HepG2 (cell line): ENCODE measurements at regions not wholly inside any gene's neighbourhood (a gene's known extent, or its start where the extent isn't known, plus 50 kb on each side); places are given as distances from the start of the nearest gene placed in this dataset.
A peak's percentile ranks its signal among the peaks of the same experiment; 100 is the strongest.

Experiments used
- AHR ChIP-seq: IDR thresholded peaks from 2 replicates; pipeline ENCODE4 v1.6.1; 2018; ENCODE audit warnings: missing genetic modification reagents, missing compliant biosample characterization
- GZF1 ChIP-seq: sonication (generic); formaldehyde crosslinking; IDR thresholded peaks from 2 replicates; pipeline ENCODE4 v1.5.1; 2020; ENCODE audit warnings: mild to moderate bottlenecking, missing genetic modification reagents
- LCORL ChIP-seq, 2 experiments: fragments of 450-650 bp in 1 of 2; sonication (generic) in 1 of 2; formaldehyde crosslinking in 1 of 2; IDR thresholded peaks; 2 replicates each; pipeline versions ENCODE4 v1.5.0 to v1.6.1; 2017 to 2020; ENCODE audit warnings: antibody characterized with exemption in 1 of 2, missing genetic modification reagents in 1 of 2
- MIER2 ChIP-seq: IDR thresholded peaks from 2 replicates; pipeline ENCODE4 v1.6.1; 2016; ENCODE audit warnings: missing biosample characterization, missing genetic modification reagents
- MTA1 ChIP-seq: sonication (generic); formaldehyde crosslinking; IDR thresholded peaks from 2 replicates; pipeline ENCODE4 v1.4.0; 2020; ENCODE audit warnings: missing genetic modification reagents, mild to moderate bottlenecking, borderline replicate concordance
- PHB2 ChIP-seq: fragments of 450-650 bp; IDR thresholded peaks from 2 replicates; pipeline ENCODE4 v1.6.1; 2018; ENCODE audit not compliant: partially characterized antibody
- RARA ChIP-seq: IDR thresholded peaks from 2 replicates; pipeline ENCODE4 v1.6.1; 2016; ENCODE audit warnings: missing genetic modification reagents, missing compliant biosample characterization
- RCOR2 ChIP-seq: IDR thresholded peaks from 2 replicates; pipeline ENCODE4 v1.6.1; 2016; ENCODE audit warnings: missing biosample characterization, missing genetic modification reagents
- ZFP1 ChIP-seq: IDR thresholded peaks from 2 replicates; pipeline ENCODE4 v1.6.1; 2016
- ZNF570 ChIP-seq: sonication (generic); formaldehyde crosslinking; IDR thresholded peaks from 2 replicates; pipeline ENCODE4 v1.4.0; 2020; ENCODE audit warnings: mild to moderate bottlenecking, missing genetic modification reagents, borderline replicate concordance
- ZNF589 ChIP-seq: sonication (generic); formaldehyde crosslinking; conservative IDR thresholded peaks from 2 replicates; pipeline ENCODE4 v1.8.0; 2022; ENCODE audit warnings: mild to moderate bottlenecking, moderate library complexity, missing genetic modification reagents
- ZNF598 ChIP-seq: sonication (generic); formaldehyde crosslinking; IDR thresholded peaks from 2 replicates; pipeline ENCODE4 v1.5.1; 2020; ENCODE audit warnings: mild to moderate bottlenecking, missing genetic modification reagents, borderline replicate concordance
- ZNF850 ChIP-seq: sonication (generic); formaldehyde crosslinking; conservative IDR thresholded peaks from 2 replicates; pipeline ENCODE4 v1.9.0; 2021; ENCODE audit warnings: mild to moderate bottlenecking, missing genetic modification reagents
- TF ChIP-seq, protein P1 (sequence below): sonication (generic); formaldehyde crosslinking; IDR thresholded peaks from 2 replicates; pipeline ENCODE4 v1.5.0; 2020; ENCODE audit warnings: mild to moderate bottlenecking, missing genetic modification reagents, borderline replicate concordance
- TF ChIP-seq, protein P2 (sequence below): sonication (generic); formaldehyde crosslinking; IDR thresholded peaks from 2 replicates; pipeline ENCODE4 v1.4.0; 2020; ENCODE audit warnings: missing genetic modification reagents, low read depth, mild to moderate bottlenecking, borderline replicate concordance
- TF ChIP-seq, protein P3 (sequence below): IDR thresholded peaks from 2 replicates; pipeline ENCODE4 v1.6.1; 2016; ENCODE audit warnings: low read depth
- TF ChIP-seq, protein P4 (sequence below): sonication (generic); formaldehyde crosslinking; IDR thresholded peaks from 2 replicates; pipeline ENCODE4 v1.4.0; 2020; ENCODE audit warnings: mild to moderate bottlenecking, missing genetic modification reagents

DNA sequence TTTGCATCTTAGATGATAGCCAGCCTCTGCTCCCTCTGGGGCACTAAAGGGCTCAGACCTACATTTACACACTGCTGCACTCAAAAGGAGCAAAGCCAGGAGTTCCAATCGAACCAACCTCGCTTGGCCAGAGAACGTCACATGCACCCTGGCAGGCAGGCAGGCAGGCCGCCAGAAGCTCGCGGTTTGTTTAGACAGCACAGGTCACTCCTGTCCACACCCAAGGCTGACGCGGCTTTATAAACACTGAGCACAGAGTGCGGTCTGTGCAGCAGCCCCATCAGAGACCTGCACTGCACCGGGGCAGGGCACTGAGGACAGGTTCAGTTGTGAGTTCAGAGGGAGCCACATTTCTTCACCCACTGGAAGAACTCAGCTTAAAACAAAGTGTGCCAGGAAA, 143.9 kb downstream of the BCOR start (continued):
- TF ChIP-seq, protein P1, sequence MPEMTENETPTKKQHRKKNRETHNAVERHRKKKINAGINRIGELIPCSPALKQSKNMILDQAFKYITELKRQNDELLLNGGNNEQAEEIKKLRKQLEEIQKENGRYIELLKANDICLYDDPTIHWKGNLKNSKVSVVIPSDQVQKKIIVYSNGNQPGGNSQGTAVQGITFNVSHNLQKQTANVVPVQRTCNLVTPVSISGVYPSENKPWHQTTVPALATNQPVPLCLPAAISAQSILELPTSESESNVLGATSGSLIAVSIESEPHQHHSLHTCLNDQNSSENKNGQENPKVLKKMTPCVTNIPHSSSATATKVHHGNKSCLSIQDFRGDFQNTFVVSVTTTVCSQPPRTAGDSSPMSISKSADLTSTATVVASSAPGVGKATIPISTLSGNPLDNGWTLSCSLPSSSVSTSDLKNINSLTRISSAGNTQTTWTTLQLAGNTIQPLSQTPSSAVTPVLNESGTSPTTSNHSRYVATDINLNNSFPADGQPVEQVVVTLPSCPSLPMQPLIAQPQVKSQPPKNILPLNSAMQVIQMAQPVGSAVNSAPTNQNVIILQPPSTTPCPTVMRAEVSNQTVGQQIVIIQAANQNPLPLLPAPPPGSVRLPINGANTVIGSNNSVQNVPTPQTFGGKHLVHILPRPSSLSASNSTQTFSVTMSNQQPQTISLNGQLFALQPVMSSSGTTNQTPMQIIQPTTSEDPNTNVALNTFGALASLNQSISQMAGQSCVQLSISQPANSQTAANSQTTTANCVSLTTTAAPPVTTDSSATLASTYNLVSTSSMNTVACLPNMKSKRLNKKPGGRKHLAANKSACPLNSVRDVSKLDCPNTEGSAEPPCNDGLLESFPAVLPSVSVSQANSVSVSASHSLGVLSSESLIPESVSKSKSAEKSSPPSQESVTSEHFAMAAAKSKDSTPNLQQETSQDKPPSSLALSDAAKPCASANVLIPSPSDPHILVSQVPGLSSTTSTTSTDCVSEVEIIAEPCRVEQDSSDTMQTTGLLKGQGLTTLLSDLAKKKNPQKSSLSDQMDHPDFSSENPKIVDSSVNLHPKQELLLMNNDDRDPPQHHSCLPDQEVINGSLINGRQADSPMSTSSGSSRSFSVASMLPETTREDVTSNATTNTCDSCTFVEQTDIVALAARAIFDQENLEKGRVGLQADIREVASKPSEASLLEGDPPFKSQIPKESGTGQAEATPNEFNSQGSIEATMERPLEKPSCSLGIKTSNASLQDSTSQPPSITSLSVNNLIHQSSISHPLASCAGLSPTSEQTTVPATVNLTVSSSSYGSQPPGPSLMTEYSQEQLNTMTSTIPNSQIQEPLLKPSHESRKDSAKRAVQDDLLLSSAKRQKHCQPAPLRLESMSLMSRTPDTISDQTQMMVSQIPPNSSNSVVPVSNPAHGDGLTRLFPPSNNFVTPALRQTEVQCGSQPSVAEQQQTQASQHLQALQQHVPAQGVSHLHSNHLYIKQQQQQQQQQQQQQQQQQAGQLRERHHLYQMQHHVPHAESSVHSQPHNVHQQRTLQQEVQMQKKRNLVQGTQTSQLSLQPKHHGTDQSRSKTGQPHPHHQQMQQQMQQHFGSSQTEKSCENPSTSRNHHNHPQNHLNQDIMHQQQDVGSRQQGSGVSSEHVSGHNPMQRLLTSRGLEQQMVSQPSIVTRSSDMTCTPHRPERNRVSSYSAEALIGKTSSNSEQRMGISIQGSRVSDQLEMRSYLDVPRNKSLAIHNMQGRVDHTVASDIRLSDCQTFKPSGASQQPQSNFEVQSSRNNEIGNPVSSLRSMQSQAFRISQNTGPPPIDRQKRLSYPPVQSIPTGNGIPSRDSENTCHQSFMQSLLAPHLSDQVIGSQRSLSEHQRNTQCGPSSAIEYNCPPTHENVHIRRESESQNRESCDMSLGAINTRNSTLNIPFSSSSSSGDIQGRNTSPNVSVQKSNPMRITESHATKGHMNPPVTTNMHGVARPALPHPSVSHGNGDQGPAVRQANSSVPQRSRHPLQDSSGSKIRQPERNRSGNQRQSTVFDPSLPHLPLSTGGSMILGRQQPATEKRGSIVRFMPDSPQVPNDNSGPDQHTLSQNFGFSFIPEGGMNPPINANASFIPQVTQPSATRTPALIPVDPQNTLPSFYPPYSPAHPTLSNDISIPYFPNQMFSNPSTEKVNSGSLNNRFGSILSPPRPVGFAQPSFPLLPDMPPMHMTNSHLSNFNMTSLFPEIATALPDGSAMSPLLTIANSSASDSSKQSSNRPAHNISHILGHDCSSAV (CRISPR knock-in tag) = no peak
- TF ChIP-seq ZNF598 (CRISPR knock-in tag) (no peak), AHR (CRISPR knock-in tag) (0 out of 2 replicates have a peak, but pooled peaks have one; percentile 42), RARA (peak; percentile 79), GZF1 (no peak), ZFP1 (CRISPR knock-in tag) (0 out of 2 replicates have a peak, but pooled peaks have one; percentile 21), MIER2 (CRISPR knock-in tag) (0 out of 2 replicates have a peak, but pooled peaks have one; percentile 48), ZNF850 (no peak), MTA1 (peak; percentile 32; the same call in 1 of the 2 replicates), RCOR2 (CRISPR knock-in tag) (0 out of 2 replicates have a peak, but pooled peaks have one; percentile 41), PHB2 (no peak), ZNF570 (no peak), ZNF589 (CRISPR knock-in tag) (no peak), LCORL (IDR thresholded peaks at IDR 0.05) (no peak), LCORL (CRISPR knock-in tag; IDR thresholded peaks at IDR 0.05) (peak; percentile 46; the same call in 1 of the 2 replicates)
- TF ChIP-seq, protein P2, sequence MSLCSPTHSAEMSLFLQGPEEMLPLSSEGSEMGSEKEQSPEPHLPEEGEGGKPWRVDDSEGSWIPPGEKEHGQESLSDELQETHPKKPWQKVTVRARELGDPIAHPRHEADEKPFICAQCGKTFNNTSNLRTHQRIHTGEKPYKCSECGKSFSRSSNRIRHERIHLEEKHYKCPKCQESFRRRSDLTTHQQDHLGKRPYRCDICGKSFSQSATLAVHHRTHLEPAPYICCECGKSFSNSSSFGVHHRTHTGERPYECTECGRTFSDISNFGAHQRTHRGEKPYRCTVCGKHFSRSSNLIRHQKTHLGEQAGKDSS (CRISPR knock-in tag) = 0 out of 2 replicates have a peak, but pooled peaks have one; percentile 28
- TF ChIP-seq, protein P3, sequence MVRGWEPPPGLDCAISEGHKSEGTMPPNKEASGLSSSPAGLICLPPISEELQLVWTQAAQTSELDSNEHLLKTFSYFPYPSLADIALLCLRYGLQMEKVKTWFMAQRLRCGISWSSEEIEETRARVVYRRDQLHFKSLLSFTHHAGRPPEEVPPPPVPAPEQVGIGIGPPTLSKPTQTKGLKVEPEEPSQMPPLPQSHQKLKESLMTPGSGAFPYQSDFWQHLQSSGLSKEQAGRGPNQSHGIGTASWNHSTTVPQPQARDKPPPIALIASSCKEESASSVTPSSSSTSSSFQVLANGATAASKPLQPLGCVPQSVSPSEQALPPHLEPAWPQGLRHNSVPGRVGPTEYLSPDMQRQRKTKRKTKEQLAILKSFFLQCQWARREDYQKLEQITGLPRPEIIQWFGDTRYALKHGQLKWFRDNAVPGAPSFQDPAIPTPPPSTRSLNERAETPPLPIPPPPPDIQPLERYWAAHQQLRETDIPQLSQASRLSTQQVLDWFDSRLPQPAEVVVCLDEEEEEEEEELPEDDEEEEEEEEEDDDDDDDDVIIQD (CRISPR knock-in tag) = peak; percentile 25; the same call in 1 of the 2 replicates
- TF ChIP-seq, protein P4, sequence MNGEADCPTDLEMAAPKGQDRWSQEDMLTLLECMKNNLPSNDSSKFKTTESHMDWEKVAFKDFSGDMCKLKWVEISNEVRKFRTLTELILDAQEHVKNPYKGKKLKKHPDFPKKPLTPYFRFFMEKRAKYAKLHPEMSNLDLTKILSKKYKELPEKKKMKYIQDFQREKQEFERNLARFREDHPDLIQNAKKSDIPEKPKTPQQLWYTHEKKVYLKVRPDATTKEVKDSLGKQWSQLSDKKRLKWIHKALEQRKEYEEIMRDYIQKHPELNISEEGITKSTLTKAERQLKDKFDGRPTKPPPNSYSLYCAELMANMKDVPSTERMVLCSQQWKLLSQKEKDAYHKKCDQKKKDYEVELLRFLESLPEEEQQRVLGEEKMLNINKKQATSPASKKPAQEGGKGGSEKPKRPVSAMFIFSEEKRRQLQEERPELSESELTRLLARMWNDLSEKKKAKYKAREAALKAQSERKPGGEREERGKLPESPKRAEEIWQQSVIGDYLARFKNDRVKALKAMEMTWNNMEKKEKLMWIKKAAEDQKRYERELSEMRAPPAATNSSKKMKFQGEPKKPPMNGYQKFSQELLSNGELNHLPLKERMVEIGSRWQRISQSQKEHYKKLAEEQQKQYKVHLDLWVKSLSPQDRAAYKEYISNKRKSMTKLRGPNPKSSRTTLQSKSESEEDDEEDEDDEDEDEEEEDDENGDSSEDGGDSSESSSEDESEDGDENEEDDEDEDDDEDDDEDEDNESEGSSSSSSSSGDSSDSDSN (CRISPR knock-in tag) = peak; percentile 43; the same call in 1 of the 2 replicates
